Omental fat pad (tissue), 3 donors: ENCODE measurements at regions not wholly inside any gene's neighbourhood (a gene's known extent, or its start where the extent isn't known, plus 50 kb on each side); places are given as distances from the start of the nearest gene placed in this dataset.
A peak's percentile ranks its signal among the peaks of the same experiment; 100 is the strongest.

Experiments
- ATAC-seq: fragments of 150-250 bp; one replicate; pipeline ENCODE4 v1.9.1; 2016; ENCODE audit warnings: mild to moderate bottlenecking, moderate library complexity; ENCODE audit not compliant: low FRiP score
- DNase-seq: peaks from one replicate; pipeline ENCODE4 v3.0.0-alpha.2; 2019; ENCODE audit warnings: low spot score
- CTCF ChIP-seq, 3 donors: fragments of 450-650 bp; IDR thresholded peaks; one replicate each; pipeline ENCODE4 v1.5.1; 2016 to 2017; ENCODE audit warnings: antibody characterized with exemption in 3 of 3, mild to moderate bottlenecking in 3 of 3, moderate library complexity in 2 of 3

GRCh38 chr10:78781251-78781913 lies 287.4 kb upstream of the ZMIZ1 start:
- ATAC-seq, result no peak

GRCh38 chr10:78781991-78782390 lies 286.8 kb upstream of the ZMIZ1 start:
- TF ChIP-seq CTCF (IDR thresholded peaks at IDR 0.05), result no peak

More at GRCh38 chr10:78781251-78781913, 287.4 kb upstream of the ZMIZ1 start:
- DNase-seq, result peak; percentile 5
- TF ChIP-seq CTCF (IDR thresholded peaks at IDR 0.05), result no peak

GRCh38 chr10:78782441-78782840 lies 286.3 kb upstream of the ZMIZ1 start:
- ATAC-seq (no peak), DNase-seq (peak; percentile 18)
- TF ChIP-seq CTCF (IDR thresholded peaks at IDR 0.05), result no peak

More at GRCh38 chr10:78781991-78782390, 286.8 kb upstream of the ZMIZ1 start:
- ATAC-seq (no peak), DNase-seq (peak; percentile 1)

- TF ChIP-seq CTCF (IDR thresholded peaks at IDR 0.05), result no peak
- no peak for ATAC-seq
- DNase-seq, result peak; percentile 17
Observed at GRCh38 chr10:78783753-78784152, 285.0 kb upstream of the ZMIZ1 start.

GRCh38 chr10:78784546-78784945 lies 284.2 kb upstream of the ZMIZ1 start:
- no peak for TF ChIP-seq CTCF (IDR thresholded peaks at IDR 0.05)
- DNase-seq (no peak), ATAC-seq (no peak)

- DNase-seq, result no peak
- ATAC-seq, result no peak
- no peak for TF ChIP-seq CTCF (IDR thresholded peaks at IDR 0.05)
Observed at GRCh38 chr10:78785066-78785465, 283.7 kb upstream of the ZMIZ1 start.

GRCh38 chr10:78785991-78786390 lies 282.8 kb upstream of the ZMIZ1 start:
- no peak for TF ChIP-seq CTCF (IDR thresholded peaks at IDR 0.05)
- DNase-seq (no peak), ATAC-seq (no peak)
